GM10266 (cell line): ENCODE measurements at regions not wholly inside any gene's neighbourhood (a gene's known extent, or its start where the extent isn't known, plus 50 kb on each side); places are given as distances from the start of the nearest gene placed in this dataset.

Experiments used
- DNase-seq: peaks from one replicate; pipeline ENCODE4 v3.0.0; 2012; ENCODE audit errors: extremely low spot score
- TF ChIP-seq, protein P1 (sequence below): IDR thresholded peaks from 2 replicates; pipeline ENCODE4 v1.5.1; 2012; ENCODE audit warnings: mild to moderate bottlenecking, low read depth; ENCODE audit not compliant: control insufficient read depth, insufficient read depth; ENCODE audit errors: missing control alignments

GRCh38 chr14:101331661-101332169 is 229.6 kb upstream of the DIO3 start:
- TF ChIP-seq, protein P1, sequence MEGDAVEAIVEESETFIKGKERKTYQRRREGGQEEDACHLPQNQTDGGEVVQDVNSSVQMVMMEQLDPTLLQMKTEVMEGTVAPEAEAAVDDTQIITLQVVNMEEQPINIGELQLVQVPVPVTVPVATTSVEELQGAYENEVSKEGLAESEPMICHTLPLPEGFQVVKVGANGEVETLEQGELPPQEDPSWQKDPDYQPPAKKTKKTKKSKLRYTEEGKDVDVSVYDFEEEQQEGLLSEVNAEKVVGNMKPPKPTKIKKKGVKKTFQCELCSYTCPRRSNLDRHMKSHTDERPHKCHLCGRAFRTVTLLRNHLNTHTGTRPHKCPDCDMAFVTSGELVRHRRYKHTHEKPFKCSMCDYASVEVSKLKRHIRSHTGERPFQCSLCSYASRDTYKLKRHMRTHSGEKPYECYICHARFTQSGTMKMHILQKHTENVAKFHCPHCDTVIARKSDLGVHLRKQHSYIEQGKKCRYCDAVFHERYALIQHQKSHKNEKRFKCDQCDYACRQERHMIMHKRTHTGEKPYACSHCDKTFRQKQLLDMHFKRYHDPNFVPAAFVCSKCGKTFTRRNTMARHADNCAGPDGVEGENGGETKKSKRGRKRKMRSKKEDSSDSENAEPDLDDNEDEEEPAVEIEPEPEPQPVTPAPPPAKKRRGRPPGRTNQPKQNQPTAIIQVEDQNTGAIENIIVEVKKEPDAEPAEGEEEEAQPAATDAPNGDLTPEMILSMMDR: no peak
- no peak for DNase-seq

DNA sequence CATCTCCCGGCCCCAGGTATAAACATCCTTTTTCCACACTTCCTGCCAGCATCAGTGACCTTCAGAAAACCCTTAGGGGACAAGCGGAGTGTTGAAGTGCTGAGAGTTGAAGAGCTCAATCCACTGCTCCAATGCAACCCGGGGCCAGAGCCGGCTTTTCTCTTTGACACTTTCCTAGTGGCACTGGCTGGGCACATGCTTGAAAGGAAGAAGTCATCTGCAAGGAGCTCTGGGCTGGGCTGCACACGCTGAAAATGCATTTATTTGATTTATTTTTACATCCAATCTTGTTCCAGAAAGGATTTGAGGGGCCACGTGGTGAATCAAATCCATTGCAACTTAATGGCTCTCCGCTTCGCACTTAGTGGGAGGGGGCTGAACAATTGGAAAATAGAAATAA is 229.0 kb upstream of the DIO3 start:
- TF ChIP-seq, protein P1: no peak
- DNase-seq: no peak

- no peak for DNase-seq
- TF ChIP-seq, protein P1: no peak
Observed at GRCh38 chr14:101333335-101334280, 227.7 kb upstream of the DIO3 start.

- no peak for DNase-seq
- TF ChIP-seq, protein P1: no peak
Observed at GRCh38 chr14:101334656-101335055, 226.6 kb upstream of the DIO3 start.

DNA sequence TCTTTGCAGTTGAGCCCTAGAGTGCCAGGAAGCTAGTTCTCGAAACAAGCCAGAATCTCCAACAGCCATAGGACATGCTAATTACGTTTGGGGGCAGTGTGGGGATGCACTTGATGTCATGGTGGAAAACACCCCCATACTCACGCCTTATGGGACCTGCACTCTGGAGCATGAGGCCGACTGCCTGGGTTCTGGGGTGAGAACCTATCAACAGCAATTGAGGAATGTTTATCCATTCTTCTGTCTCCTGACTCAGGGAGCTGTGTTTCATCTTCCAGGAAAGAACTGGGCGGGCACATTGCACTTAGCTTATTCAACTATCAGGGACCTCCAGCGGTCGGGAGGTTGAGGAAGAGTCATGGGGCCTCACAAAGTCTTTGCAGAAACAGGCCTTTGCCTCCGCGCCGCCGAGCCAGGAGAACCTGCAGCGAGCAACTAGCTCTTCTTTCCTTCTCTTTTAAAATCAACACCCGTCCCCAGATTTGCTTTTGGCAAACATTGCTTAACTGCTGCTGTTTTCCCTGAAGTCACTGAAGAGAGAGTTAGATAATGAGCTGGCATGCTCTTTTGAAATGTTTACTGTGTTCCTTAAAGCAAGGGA is 226.1 kb upstream of the DIO3 start:
- TF ChIP-seq, protein P1: no peak

GRCh38 chr14:101336183-101336582 is 225.1 kb upstream of the DIO3 start:
- TF ChIP-seq, protein P1: no peak

More for the DNA sequence above, 226.1 kb upstream of the DIO3 start:
- DNase-seq: no peak

More at GRCh38 chr14:101336183-101336582, 225.1 kb upstream of the DIO3 start:
- no peak for DNase-seq
